H1 (cell line): ENCODE measurements at regions not wholly inside any gene's neighbourhood (a gene's known extent, or its start where the extent isn't known, plus 50 kb on each side); places are given as distances from the start of the nearest gene placed in this dataset.

ENCODE experiments used
- CTCF ChIA-PET: fragments of 300-600 bp; sonication (Branson Sonifier 250); formaldehyde crosslinking; loops from one replicate; lab custom pipeline; 2021; ENCODE audit not compliant: partially characterized antibody; lab: Charles Lee
- POLR2A ChIA-PET: fragments of 300-600 bp; sonication (Branson Sonifier 250); formaldehyde crosslinking; loops from one replicate; lab custom pipeline; 2021; ENCODE audit warnings: inconsistent platforms; ENCODE audit not compliant: partially characterized antibody; lab: Charles Lee
- DNase-seq, 2 experiments: peaks; one replicate each; pipeline versions ENCODE4 v3.0.0 to v3.0.0-alpha.2; 2010 to 2022; ENCODE audit warnings: low spot score in 2 of 2, low read depth in 1 of 2, mixed read lengths in 1 of 2
- FAIRE-seq: peaks from 2 replicates; lab custom pipeline; 2011; peaks lifted over from hg19 to GRCh38; lab: Jason Lieb, UNC
- H2AFZ ChIP-seq: 2 replicates; pipeline ENCODE4 v1.8.1; 2012; ENCODE audit warnings: low read length, inconsistent platforms
- H2AK5ac ChIP-seq: 2 replicates; pipeline ENCODE4 v1.6.1; 2013; ENCODE audit warnings: low read depth, low read length
- H2BK120ac ChIP-seq: replicated peaks from 2 replicates; pipeline ENCODE3; 2013; ENCODE audit warnings: low read depth, low read length, inconsistent platforms
- H2BK12ac ChIP-seq: 2 replicates; pipeline ENCODE4 v1.6.1; 2013; ENCODE audit warnings: low read depth, low read length
- H2BK15ac ChIP-seq: 2 replicates; pipeline ENCODE4 v1.6.1; 2013; ENCODE audit warnings: low read length
- H2BK20ac ChIP-seq: 2 replicates; pipeline ENCODE4 v1.6.1; 2013; ENCODE audit warnings: low read length
- H2BK5ac ChIP-seq: 2 replicates; pipeline ENCODE4 v1.6.1; 2013; ENCODE audit warnings: low read depth, low read length
- H3K14ac ChIP-seq: 2 replicates; pipeline ENCODE4 v1.6.1; 2013; ENCODE audit warnings: inconsistent platforms; ENCODE audit not compliant: insufficient read length
- H3K18ac ChIP-seq: 2 replicates; pipeline ENCODE4 v1.6.1; 2013; ENCODE audit warnings: low read length; ENCODE audit errors: extremely low read depth
- H3K23ac ChIP-seq: 2 replicates; pipeline ENCODE4 v1.6.1; 2013; ENCODE audit warnings: inconsistent platforms; ENCODE audit not compliant: insufficient read length
- H3K23me2 ChIP-seq: 2 replicates; pipeline ENCODE4 v1.6.1; 2013; ENCODE audit warnings: low read depth, low read length
- H3K27ac ChIP-seq: 2 replicates; pipeline ENCODE4 v1.6.1; 2011; ENCODE audit warnings: low read depth, low read length, inconsistent platforms
- H3K27me3 ChIP-seq, 4 experiments: replicated peaks in 1 of 4; 1 replicate in 1 of 4; 2 replicates in 3 of 4; pipeline versions ENCODE4 v1.6.1 to v1.8.1; 2011 to 2013; ENCODE audit warnings: low read length in 3 of 4, mild to moderate bottlenecking in 3 of 4, inconsistent platforms in 2 of 4, mixed read lengths in 2 of 4, moderate library complexity in 1 of 4; ENCODE audit not compliant: control insufficient read depth in 3 of 4, insufficient read depth in 3 of 4; ENCODE audit errors: extremely low read depth in 1 of 4
- H3K36me3 ChIP-seq, 4 experiments: 2 replicates each; pipeline versions ENCODE4 v1.6.1 to v1.8.1; 2011 to 2013; ENCODE audit warnings: mild to moderate bottlenecking in 4 of 4, low read length in 3 of 4, moderate library complexity in 2 of 4, control low read depth in 1 of 4, inconsistent platforms in 1 of 4; ENCODE audit not compliant: insufficient read depth in 4 of 4, control insufficient read depth in 2 of 4
- H3K4ac ChIP-seq: replicated peaks from 2 replicates; pipeline ENCODE3; 2013; ENCODE audit warnings: low read length, low read depth, mixed read lengths, inconsistent platforms; ENCODE audit not compliant: insufficient read length
- H3K4me1 ChIP-seq, 4 experiments: replicated peaks in 1 of 4; 1 replicate in 1 of 4; 2 replicates in 3 of 4; pipeline versions ENCODE4 v1.6.1 to v1.8.1; 2011 to 2013; ENCODE audit warnings: low read length in 3 of 4, inconsistent platforms in 2 of 4, mixed read lengths in 1 of 4; ENCODE audit not compliant: insufficient read depth in 4 of 4, control insufficient read depth in 3 of 4
- H3K4me2 ChIP-seq, 2 experiments: 2 replicates each; pipeline versions ENCODE4 v1.6.1 to v1.8.1; 2011 to 2013; ENCODE audit warnings: low read depth in 2 of 2, low read length in 2 of 2, control low read depth in 1 of 2, inconsistent platforms in 1 of 2, mild to moderate bottlenecking in 1 of 2; ENCODE audit not compliant: insufficient read depth in 1 of 2
- H3K4me3 ChIP-seq, 4 experiments: fragments of 200-600, 300-600 bp in 1 of 4; sonication (generic), shearing (Covaris generic), sonication (Bioruptor Twin) in 1 of 4; 2 replicates each; pipeline versions ENCODE4 v1.5.1 to v1.8.1; 2011 to 2016; ENCODE audit warnings: low read length in 4 of 4, low read depth in 3 of 4, control low read depth in 2 of 4, inconsistent platforms in 2 of 4, mild to moderate bottlenecking in 2 of 4, mixed read lengths in 1 of 4, moderate library complexity in 1 of 4; ENCODE audit not compliant: insufficient read depth in 2 of 4; ENCODE audit errors: extremely low read depth in 1 of 4
- H3K56ac ChIP-seq: replicated peaks from 2 replicates; pipeline ENCODE3; 2013; ENCODE audit warnings: low read depth, mild to moderate bottlenecking, mixed read lengths, low read length, inconsistent platforms; ENCODE audit not compliant: insufficient read length
- H3K79me1 ChIP-seq: 2 replicates; pipeline ENCODE4 v1.6.1; 2013; ENCODE audit warnings: low read depth, low read length, control low read depth
- H3K79me2 ChIP-seq, 2 experiments: 2 replicates each; pipeline versions ENCODE4 v1.6.1 to v1.8.1; 2012 to 2013; ENCODE audit warnings: low read length in 2 of 2, mild to moderate bottlenecking in 2 of 2, inconsistent platforms in 1 of 2; ENCODE audit not compliant: insufficient read depth in 2 of 2, control insufficient read depth in 1 of 2
- H3K9ac ChIP-seq, 4 experiments: replicated peaks in 1 of 4; 1 replicate in 1 of 4; 2 replicates in 3 of 4; pipeline versions ENCODE4 v1.6.1 to v1.8.1; 2011 to 2013; ENCODE audit warnings: low read depth in 3 of 4, low read length in 3 of 4, control low read depth in 2 of 4, mild to moderate bottlenecking in 2 of 4, moderate library complexity in 2 of 4, inconsistent platforms in 1 of 4; ENCODE audit errors: extremely low read depth in 1 of 4
- H3K9me3 ChIP-seq, 2 experiments: 2 replicates each; pipeline versions ENCODE4 v1.6.1 to v1.8.1; 2012 to 2013; ENCODE audit warnings: mild to moderate bottlenecking in 2 of 2, moderate library complexity in 2 of 2, control low read depth in 1 of 2, inconsistent platforms in 1 of 2, low read depth in 1 of 2, low read length in 1 of 2, mixed read lengths in 1 of 2; ENCODE audit not compliant: insufficient read depth in 2 of 2
- H4K20me1 ChIP-seq, 2 experiments: replicated peaks in 1 of 2; 2 replicates each; pipeline versions ENCODE3 to v1.8.1; 2011 to 2013; ENCODE audit warnings: inconsistent platforms in 2 of 2, low read length in 2 of 2, mild to moderate bottlenecking in 1 of 2; ENCODE audit not compliant: insufficient read depth in 2 of 2, control insufficient read depth in 1 of 2
- H4K5ac ChIP-seq: 2 replicates; pipeline ENCODE4 v1.6.1; 2013; ENCODE audit warnings: low read length, low read depth, mixed read lengths, inconsistent platforms; ENCODE audit not compliant: insufficient read length
- H4K8ac ChIP-seq: 2 replicates; pipeline ENCODE4 v1.8.0; 2013; ENCODE audit warnings: mild to moderate bottlenecking, moderate library complexity, low read length, inconsistent platforms; ENCODE audit not compliant: insufficient read depth; ENCODE audit errors: extremely low read depth
- H4K91ac ChIP-seq: replicated peaks from 2 replicates; pipeline ENCODE3; 2013; ENCODE audit warnings: low read length, mixed read lengths, inconsistent platforms; ENCODE audit not compliant: insufficient read length
- ASH2L ChIP-seq: fragments of 200-600, 300-600 bp; sonication (generic); IDR thresholded peaks from one replicate; pipeline ENCODE4 v1.7.1; 2017; ENCODE audit warnings: low read length
- CREB1 ChIP-seq: IDR thresholded peaks from 2 replicates; pipeline ENCODE4 v1.6.1; 2012; ENCODE audit warnings: inconsistent platforms
- CTBP2 ChIP-seq: IDR thresholded peaks from 2 replicates; pipeline ENCODE4 v1.7.0; 2011; ENCODE audit warnings: borderline replicate concordance, mild to moderate bottlenecking, moderate library complexity, mixed read lengths, low read length; ENCODE audit not compliant: insufficient read depth, insufficient read length
- EZH2 ChIP-seq: fragments of 200-600 bp; sonication (generic); IDR thresholded peaks from 2 replicates; pipeline ENCODE4 v1.7.1; 2012; ENCODE audit warnings: low read depth, mild to moderate bottlenecking, moderate library complexity, low read length, inconsistent platforms; ENCODE audit not compliant: severe bottlenecking
- HDAC2 ChIP-seq, 2 experiments: fragments of 300-600 bp in 1 of 2; sonication (generic) in 1 of 2; IDR thresholded peaks; 2 replicates each; pipeline ENCODE4 v1.6.1; 2011 to 2012; ENCODE audit warnings: low read depth in 2 of 2, low read length in 2 of 2, mild to moderate bottlenecking in 2 of 2, moderate library complexity in 2 of 2, borderline replicate concordance in 1 of 2, inconsistent platforms in 1 of 2
- JUN ChIP-seq: IDR thresholded peaks from 2 replicates; pipeline ENCODE4 v1.6.1; 2011; ENCODE audit warnings: low read depth, mild to moderate bottlenecking, improper control_type of control experiment, low read length
- MAFK ChIP-seq: IDR thresholded peaks from 2 replicates; pipeline ENCODE4 v1.6.1; 2012; ENCODE audit warnings: low read depth, mild to moderate bottlenecking, improper control_type of control experiment, low read length
- NANOG ChIP-seq: IDR thresholded peaks from 2 replicates; pipeline ENCODE4 v1.6.1; 2011; ENCODE audit warnings: low read length, low read depth, mild to moderate bottlenecking, inconsistent platforms; ENCODE audit not compliant: insufficient read depth, poor library complexity, severe bottlenecking
- RAD21 ChIP-seq, 2 experiments: IDR thresholded peaks in 1 of 2; conservative IDR thresholded peaks in 1 of 2; 2 replicates each; pipeline ENCODE4 v1.6.1; 2011; ENCODE audit warnings: low read depth in 2 of 2, low read length in 2 of 2, improper control_type of control experiment in 1 of 2, inconsistent platforms in 1 of 2, mild to moderate bottlenecking in 1 of 2, moderate library complexity in 1 of 2
- RFX5 ChIP-seq: IDR thresholded peaks from 2 replicates; pipeline ENCODE4 v1.6.1; 2011; ENCODE audit warnings: low read depth, low read length, improper control_type of control experiment, borderline replicate concordance
- SIRT6 ChIP-seq: IDR thresholded peaks from one replicate; pipeline ENCODE4 v1.7.1; 2012; ENCODE audit warnings: low read length, inconsistent platforms
- SP2 ChIP-seq: IDR thresholded peaks from 2 replicates; pipeline ENCODE4 v1.6.1; 2012; ENCODE audit warnings: mild to moderate bottlenecking, low read length, inconsistent platforms
- SP4 ChIP-seq: IDR thresholded peaks from 2 replicates; pipeline ENCODE4 v1.6.1; 2012; ENCODE audit warnings: low read length, inconsistent platforms
- USF2 ChIP-seq: IDR thresholded peaks from 2 replicates; pipeline ENCODE4 v1.6.1; 2011; ENCODE audit warnings: low read length, improper control_type of control experiment
- WGBS, 2 experiments: shearing (Covaris generic) in 1 of 2; methylation state at CpG; one replicate each; pipeline versions ENCODE4 v1.1.6 to v1.1.7; 2013 to 2015; ENCODE audit warnings: low lambda C conversion rate in 2 of 2, mixed read lengths in 2 of 2, inconsistent platforms in 1 of 2, low coverage in 1 of 2, missing lambda C conversion rate in 1 of 2; ENCODE audit not compliant: insufficient replicate concordance in 2 of 2, insufficient coverage in 1 of 2, insufficient read length in 1 of 2; ENCODE audit errors: extremely low coverage in 1 of 2, missing lambda C conversion rate in 1 of 2; 5-methylcytosine and 5-hydroxymethylcytosine counted together

- Histone ChIP-seq H3K56ac (no peak overlapping the region), H3K79me2 (no peaks in the 10 kb centered on the region), H3K4me1 (no peaks in the 10 kb centered on the region), H3K23ac (no peak overlapping the region), H3K27ac (no peak overlapping the region), H3K4me3 (no peak overlapping the region), H4K5ac (no peak overlapping the region), H3K18ac (no peak overlapping the region), H3K4ac (no peak overlapping the region), H3K27me3 (no peaks in the 10 kb centered on the region), H2BK5ac (no peak overlapping the region), H3K9me3 (peaks cover 7 to 9% of the 10 kb centered on the region in 2 experiments; a peak in 2 of 4 replicates), H2AK5ac (no peak overlapping the region), H3K9ac (no peak overlapping the region), H2BK15ac (no peak overlapping the region), H4K8ac (no peak overlapping the region), H2BK20ac (no peak overlapping the region), H2AFZ (no peak overlapping the region), H3K36me3 (no peaks in the 10 kb centered on the region; a peak in 1 of 8 replicates), H3K14ac (no peak overlapping the region), H3K4me2 (no peak overlapping the region), H4K20me1 (no peaks in the 10 kb centered on the region), H4K91ac (no peak overlapping the region), H2BK120ac (no peak overlapping the region), H3K79me1 (no peaks in the 10 kb centered on the region), H2BK12ac (no peak overlapping the region), H3K23me2 (no peaks in the 10 kb centered on the region)
- no peak for FAIRE-seq
- ChIA-PET POLR2A (no interaction called here), CTCF (no interaction called here)
- no peak for DNase-seq
- 97% methylated on average over 6 of the region's 6 CpGs; no CpG with 5 or more reads in 1 of the 2 experiments for WGBS, 2 experiments
- TF ChIP-seq MAFK (no peak), ASH2L (no peak), RAD21 (IDR thresholded peaks at IDR 0.05 in 1 of 2, conservative IDR thresholded peaks at IDR 0.05 in 1 of 2; ENCODE audit: low read depth in 2 of 2, low read length in 2 of 2) (no peak), CREB1 (no peak), USF2 (no peak), SP2 (no peak), SIRT6 (no peak), JUN (no peak), HDAC2 (IDR thresholded peaks at IDR 0.05; ENCODE audit: borderline replicate concordance in 1 of 2, low read depth in 2 of 2, low read length in 2 of 2) (no peak), CTBP2 (no peak), NANOG (no peak), EZH2 (no peak), SP4 (no peak), RFX5 (no peak)
These were observed 635.9 kb downstream of the SLC4A3 start for GRCh38 chr2:220263300-220263699.
